IMR-90 (cell line): ENCODE measurements at regions not wholly inside any gene's neighbourhood (a gene's known extent, or its start where the extent isn't known, plus 50 kb on each side); places are given as distances from the start of the nearest gene placed in this dataset.

Experiments used
- ATAC-seq: fragments of 200-7000 bp; cut with Tn5 transposase; 2 replicates; pipeline ENCODE4 v1.9.1; 2020; ENCODE audit warnings: low read depth, mild to moderate bottlenecking, moderate library complexity
- BruUV-seq: library from RNA; stranded (reverse); fragments of 400-500 nt; replicated peaks from 2 replicates; lab custom pipeline; 2021; lab: Mats Ljungman, UMichigan
- CTCF ChIA-PET: fragments of 300-600 bp; formaldehyde crosslinking; extraction: SDS; loops from one replicate; lab custom pipeline; 2021; ENCODE audit warnings: antibody characterized with exemption; lab: Yijun Ruan, JAX
- POLR2A ChIA-PET: fragments of 300-600 bp; sonication (Branson Sonifier 250); formaldehyde crosslinking; loops from one replicate; lab custom pipeline; 2022; ENCODE audit warnings: antibody characterized with exemption; ENCODE audit not compliant: unreplicated experiment; lab: Charles Lee
- DNase-seq: peaks from one replicate; pipeline ENCODE4 v3.0.0; 2013
- H2AFZ ChIP-seq: replicated peaks from 2 replicates; pipeline ENCODE3; 2013; ENCODE audit warnings: low read length, mild to moderate bottlenecking; ENCODE audit not compliant: poor library complexity
- H2AK5ac ChIP-seq: 2 replicates; pipeline ENCODE4 v1.6.1; 2013; ENCODE audit warnings: low read depth, low read length, inconsistent platforms
- H2AK9ac ChIP-seq: replicated peaks from 2 replicates; pipeline ENCODE3; 2013; ENCODE audit warnings: mild to moderate bottlenecking, low read depth, low read length, moderate library complexity; ENCODE audit not compliant: poor library complexity
- H2BK120ac ChIP-seq: 2 replicates; pipeline ENCODE4 v1.6.1; 2013; ENCODE audit warnings: low read depth, low read length, inconsistent platforms
- H2BK15ac ChIP-seq: 3 replicates; pipeline ENCODE4 v1.6.1; 2013; ENCODE audit warnings: low read depth, low read length, inconsistent platforms
- H2BK20ac ChIP-seq: 2 replicates; pipeline ENCODE4 v1.6.1; 2013; ENCODE audit warnings: low read depth, mild to moderate bottlenecking, inconsistent platforms, low read length, moderate library complexity
- H2BK5ac ChIP-seq: 2 replicates; pipeline ENCODE4 v1.6.1; 2013; ENCODE audit warnings: mild to moderate bottlenecking, low read depth, low read length, inconsistent platforms; ENCODE audit not compliant: poor library complexity, severe bottlenecking
- H3K14ac ChIP-seq: replicated peaks from 2 replicates; pipeline ENCODE4 v1.6.1; 2013; ENCODE audit warnings: low read depth, low read length, inconsistent platforms
- H3K18ac ChIP-seq: 2 replicates; pipeline ENCODE4 v1.6.1; 2013; ENCODE audit warnings: low read depth, low read length, control low read depth
- H3K23ac ChIP-seq: 2 replicates; pipeline ENCODE4 v1.6.1; 2013; ENCODE audit warnings: low read depth, low read length, inconsistent platforms
- H3K27ac ChIP-seq: 2 replicates; pipeline ENCODE4 v1.5.1; 2013; ENCODE audit warnings: mild to moderate bottlenecking, control low read depth, low read length; ENCODE audit not compliant: insufficient read depth
- H3K27me3 ChIP-seq: 2 replicates; pipeline ENCODE4 v1.6.1; 2013; ENCODE audit warnings: low read length; ENCODE audit not compliant: control insufficient read depth, insufficient read depth
- H3K36me3 ChIP-seq: 2 replicates; pipeline ENCODE4 v1.6.1; 2013; ENCODE audit warnings: low read length, mixed read lengths; ENCODE audit not compliant: control insufficient read depth, insufficient read depth
- H3K4ac ChIP-seq: 2 replicates; pipeline ENCODE4 v1.6.1; 2013; ENCODE audit warnings: low read depth, low read length, inconsistent platforms
- H3K4me1 ChIP-seq: 2 replicates; pipeline ENCODE4 v1.6.1; 2013; ENCODE audit warnings: low read length, mixed read lengths; ENCODE audit not compliant: control insufficient read depth, insufficient read depth
- H3K4me2 ChIP-seq: 2 replicates; pipeline ENCODE4 v1.6.1; 2013; ENCODE audit warnings: low read depth, mild to moderate bottlenecking, control low read depth, low read length, moderate library complexity
- H3K4me3 ChIP-seq: 2 replicates; pipeline ENCODE4 v1.5.1; 2013; ENCODE audit warnings: low read depth, mild to moderate bottlenecking, control low read depth, low read length, moderate library complexity; ENCODE audit not compliant: insufficient read depth
- H3K56ac ChIP-seq: 2 replicates; pipeline ENCODE4 v1.6.1; 2013; ENCODE audit warnings: low read length, inconsistent platforms; ENCODE audit not compliant: insufficient read depth; ENCODE audit errors: extremely low read depth
- H3K79me1 ChIP-seq, 2 experiments: 2 replicates each; pipeline ENCODE4 v1.6.1; 2013; ENCODE audit warnings: low read length in 2 of 2, inconsistent platforms in 1 of 2, low read depth in 1 of 2
- H3K9ac ChIP-seq: 2 replicates; pipeline ENCODE4 v1.6.1; 2013; ENCODE audit warnings: low read depth, low read length, control low read depth
- H3K9me1 ChIP-seq: 2 replicates; pipeline ENCODE4 v1.6.1; 2013; ENCODE audit warnings: low read length, inconsistent platforms; ENCODE audit not compliant: insufficient read depth
- H3K9me3 ChIP-seq: 2 replicates; pipeline ENCODE4 v1.6.1; 2013; ENCODE audit warnings: low read length; ENCODE audit not compliant: control insufficient read depth, insufficient read depth
- H4K20me1 ChIP-seq: 2 replicates; pipeline ENCODE4 v1.6.1; 2013; ENCODE audit warnings: low read length, inconsistent platforms; ENCODE audit not compliant: insufficient read depth
- H4K5ac ChIP-seq: 2 replicates; pipeline ENCODE4 v1.6.1; 2013; ENCODE audit warnings: mild to moderate bottlenecking, low read depth, low read length, control low read depth
- H4K8ac ChIP-seq, 2 experiments: 2 replicates each; pipeline ENCODE4 v1.6.1; 2013; ENCODE audit warnings: low read depth in 2 of 2, low read length in 2 of 2, control low read depth in 1 of 2, inconsistent platforms in 1 of 2
- H4K91ac ChIP-seq: 2 replicates; pipeline ENCODE4 v1.6.1; 2013; ENCODE audit warnings: low read depth, low read length, inconsistent platforms; ENCODE audit not compliant: insufficient read depth
- BHLHE40 ChIP-seq: fragments of 150-350 bp; IDR thresholded peaks from 2 replicates; pipeline ENCODE4 v1.6.1; 2016; ENCODE audit warnings: mild to moderate bottlenecking, low read depth, low read length
- CEBPB ChIP-seq: IDR thresholded peaks from 2 replicates; pipeline ENCODE4 v1.6.1; 2012; ENCODE audit warnings: low read depth, low read length, improper control_type of control experiment
- CHD1 ChIP-seq: IDR thresholded peaks from 2 replicates; pipeline ENCODE4 v1.6.1; 2012; ENCODE audit warnings: low read depth, low read length, improper control_type of control experiment
- ELK1 ChIP-seq: fragments of 150-350 bp; IDR thresholded peaks from 2 replicates; pipeline ENCODE4 v1.6.1; 2016; ENCODE audit warnings: low read depth, mild to moderate bottlenecking, low read length, moderate library complexity, borderline replicate concordance
- FOS ChIP-seq: fragments of 150-350 bp; IDR thresholded peaks from 2 replicates; pipeline ENCODE4 v1.6.1; 2016; ENCODE audit warnings: low read depth, low read length
- MAFK ChIP-seq: IDR thresholded peaks from 2 replicates; pipeline ENCODE4 v1.6.1; 2012; ENCODE audit warnings: low read depth, low read length, improper control_type of control experiment
- MAZ ChIP-seq: IDR thresholded peaks from 2 replicates; pipeline ENCODE4 v1.6.1; 2012; ENCODE audit warnings: low read depth, mild to moderate bottlenecking, low read length, improper control_type of control experiment, moderate library complexity, borderline replicate concordance
- MXI1 ChIP-seq: IDR thresholded peaks from 2 replicates; pipeline ENCODE4 v1.6.1; 2012; ENCODE audit warnings: low read depth, mild to moderate bottlenecking, low read length, moderate library complexity, borderline replicate concordance
- NFE2L2 ChIP-seq: fragments of 150-350 bp; IDR thresholded peaks from 2 replicates; pipeline ENCODE4 v1.6.1; 2016; ENCODE audit warnings: low read depth, mild to moderate bottlenecking, low read length
- POLR2A ChIP-seq: IDR thresholded peaks from 2 replicates; pipeline ENCODE4 v1.6.1; 2012; ENCODE audit warnings: mild to moderate bottlenecking, low read depth, low read length
- RAD21 ChIP-seq: IDR thresholded peaks from 2 replicates; pipeline ENCODE4 v1.6.1; 2012; ENCODE audit warnings: low read length, improper control_type of control experiment
- RCOR1 ChIP-seq: IDR thresholded peaks from 2 replicates; pipeline ENCODE4 v1.6.1; 2012; ENCODE audit warnings: mild to moderate bottlenecking, low read length, improper control_type of control experiment; ENCODE audit not compliant: insufficient replicate concordance
- RFX5 ChIP-seq: IDR thresholded peaks from 2 replicates; pipeline ENCODE4 v1.8.0; 2012; ENCODE audit warnings: low read depth, mild to moderate bottlenecking, low read length, moderate library complexity
- SMC3 ChIP-seq: fragments of 150-350 bp; IDR thresholded peaks from 2 replicates; pipeline ENCODE4 v1.6.1; 2016; ENCODE audit warnings: low read depth, mild to moderate bottlenecking, antibody characterized with exemption, low read length, moderate library complexity
- WGBS, 2 experiments: methylation state at CpG; one replicate each; pipeline versions ENCODE4 v1.1.5 to v1.1.7; 2013; ENCODE audit warnings: missing lambda C conversion rate in 2 of 2; ENCODE audit not compliant: insufficient read length in 1 of 2; ENCODE audit errors: extremely low coverage in 2 of 2; 5-methylcytosine and 5-hydroxymethylcytosine counted together
- dilution Hi-C: fragments of 300-500 bp; cut with HindIII; formaldehyde crosslinking; loops from one replicate; pipeline ENCODE4 v1.14.3; 2018; ENCODE audit warnings: low sequenced_read_pairs; ENCODE audit not compliant: unreplicated experiment
- in situ Hi-C: fragments of 300-500 bp; cut with MboI; formaldehyde crosslinking; loops from 3 replicates; pipeline ENCODE4 v1.14.3; 2019; ENCODE audit warnings: low sequenced_read_pairs, inconsistent platforms, mixed read lengths
- intact Hi-C: fragments of 100-400 bp; cut with micrococcal nuclease; formaldehyde crosslinking; loops from 2 replicates; pipeline ENCODE4 v1.10.0; 2022
- TF ChIP-seq, protein P1 (sequence below): conservative IDR thresholded peaks from 2 replicates; pipeline ENCODE4 v1.5.1; 2012; ENCODE audit warnings: mild to moderate bottlenecking, low read depth, low read length, improper control_type of control experiment
- TF ChIP-seq, protein P2 (sequence below): fragments of 150-350 bp; IDR thresholded peaks from 2 replicates; pipeline ENCODE4 v1.6.1; 2017; ENCODE audit warnings: mild to moderate bottlenecking, antibody characterized with exemption, low read length, low read depth

DNA sequence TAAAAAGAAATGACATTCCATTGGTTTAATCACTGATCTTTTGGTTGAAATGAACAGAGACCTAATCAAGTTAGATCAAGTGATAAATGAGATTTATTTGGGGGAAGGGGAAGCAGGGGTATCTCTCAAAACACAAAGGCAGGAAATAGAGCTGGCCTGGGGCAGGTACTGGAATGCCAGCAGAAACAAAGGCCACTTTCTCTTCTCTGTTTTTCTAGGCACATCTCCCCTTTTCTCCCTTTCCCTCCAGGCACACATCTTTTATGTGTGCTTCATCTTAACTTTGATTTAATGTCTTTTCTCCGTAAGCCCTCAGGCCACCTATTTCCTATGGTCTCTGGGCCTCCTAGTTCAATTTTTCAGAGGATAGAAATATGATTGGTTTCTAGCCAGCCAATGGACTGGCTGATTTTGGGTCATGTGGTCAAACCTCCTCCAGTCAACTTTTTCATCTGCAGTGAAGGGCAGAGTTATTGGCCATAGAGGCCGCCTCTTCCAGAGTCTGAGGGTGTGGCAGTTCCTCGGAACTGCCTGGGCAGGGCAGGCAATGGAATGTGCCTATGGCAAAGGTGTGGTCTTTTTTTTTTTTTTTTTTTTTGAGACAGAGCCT, 58.9 kb upstream of the FAM136A start:
- H4K20me1 ChIP-seq = no peaks in the 10 kb centered on the region
- no peak overlapping the region for H3K4me2 ChIP-seq
- intact Hi-C loops = no loop called here
- WGBS, 2 experiments = no CpG with 5 or more reads among the region's 3 CpGs
- no peaks in the 10 kb centered on the region for H3K9me3 ChIP-seq
- TF ChIP-seq FOS (no peak), NFE2L2 (no peak), BHLHE40 (no peak), RAD21 (no peak), CHD1 (no peak), MAFK (no peak), SMC3 (no peak), CEBPB (no peak), MAZ (no peak), MXI1 (no peak), RCOR1 (no peak), RFX5 (no peak), POLR2A (no peak), ELK1 (no peak)
- TF ChIP-seq, protein P1, sequence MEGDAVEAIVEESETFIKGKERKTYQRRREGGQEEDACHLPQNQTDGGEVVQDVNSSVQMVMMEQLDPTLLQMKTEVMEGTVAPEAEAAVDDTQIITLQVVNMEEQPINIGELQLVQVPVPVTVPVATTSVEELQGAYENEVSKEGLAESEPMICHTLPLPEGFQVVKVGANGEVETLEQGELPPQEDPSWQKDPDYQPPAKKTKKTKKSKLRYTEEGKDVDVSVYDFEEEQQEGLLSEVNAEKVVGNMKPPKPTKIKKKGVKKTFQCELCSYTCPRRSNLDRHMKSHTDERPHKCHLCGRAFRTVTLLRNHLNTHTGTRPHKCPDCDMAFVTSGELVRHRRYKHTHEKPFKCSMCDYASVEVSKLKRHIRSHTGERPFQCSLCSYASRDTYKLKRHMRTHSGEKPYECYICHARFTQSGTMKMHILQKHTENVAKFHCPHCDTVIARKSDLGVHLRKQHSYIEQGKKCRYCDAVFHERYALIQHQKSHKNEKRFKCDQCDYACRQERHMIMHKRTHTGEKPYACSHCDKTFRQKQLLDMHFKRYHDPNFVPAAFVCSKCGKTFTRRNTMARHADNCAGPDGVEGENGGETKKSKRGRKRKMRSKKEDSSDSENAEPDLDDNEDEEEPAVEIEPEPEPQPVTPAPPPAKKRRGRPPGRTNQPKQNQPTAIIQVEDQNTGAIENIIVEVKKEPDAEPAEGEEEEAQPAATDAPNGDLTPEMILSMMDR = no peak
- TF ChIP-seq, protein P2, sequence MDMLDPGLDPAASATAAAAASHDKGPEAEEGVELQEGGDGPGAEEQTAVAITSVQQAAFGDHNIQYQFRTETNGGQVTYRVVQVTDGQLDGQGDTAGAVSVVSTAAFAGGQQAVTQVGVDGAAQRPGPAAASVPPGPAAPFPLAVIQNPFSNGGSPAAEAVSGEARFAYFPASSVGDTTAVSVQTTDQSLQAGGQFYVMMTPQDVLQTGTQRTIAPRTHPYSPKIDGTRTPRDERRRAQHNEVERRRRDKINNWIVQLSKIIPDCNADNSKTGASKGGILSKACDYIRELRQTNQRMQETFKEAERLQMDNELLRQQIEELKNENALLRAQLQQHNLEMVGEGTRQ = no peak
- H2AFZ ChIP-seq = no peak overlapping the region
- in situ Hi-C loops = no loop called here
- no peak overlapping the region for H3K23ac ChIP-seq
- no peak overlapping the region for H2BK15ac ChIP-seq
- H2AK5ac ChIP-seq = no peak overlapping the region
- H3K36me3 ChIP-seq = no peaks in the 10 kb centered on the region
- no peak overlapping the region for H3K56ac ChIP-seq
- H2AK9ac ChIP-seq = no peak overlapping the region
- H3K4ac ChIP-seq = no peak overlapping the region
- H4K5ac ChIP-seq = no peak overlapping the region
- H3K4me1 ChIP-seq = peaks cover 2% of the 10 kb centered on the region; the same call in 1 of the 2 replicates
- no peaks in the 10 kb centered on the region for H3K79me1 ChIP-seq
- no peak for ATAC-seq
- ChIA-PET CTCF (no interaction called here), POLR2A (no interaction called here)
- H3K14ac ChIP-seq = no peak overlapping the region
- no peak overlapping the region for H4K8ac ChIP-seq
- no peaks in the 10 kb centered on the region for H3K9me1 ChIP-seq
- H3K18ac ChIP-seq = no peak overlapping the region
- no peak overlapping the region for H3K27ac ChIP-seq
- H3K4me3 ChIP-seq = no peak overlapping the region
- H3K9ac ChIP-seq = no peak overlapping the region
- no peak overlapping the region for H2BK5ac ChIP-seq
- dilution Hi-C loops = no loop called here
- no peak for DNase-seq
- no peaks in the 10 kb centered on the region; the same call in 1 of the 2 replicates for H3K27me3 ChIP-seq
- no peak overlapping the region for H4K91ac ChIP-seq
- no peak overlapping the region for H2BK120ac ChIP-seq
- BruUV-seq = no TSS peak
- H2BK20ac ChIP-seq = no peak overlapping the region
